K562 (cell line): ENCODE measurements at regions not wholly inside any gene's neighbourhood (a gene's known extent, or its start where the extent isn't known, plus 50 kb on each side); places are given as distances from the start of the nearest gene placed in this dataset.

Experiments
- ATAC-seq: fragments of 200-7000 bp; cut with Tn5 transposase; 3 replicates; pipeline ENCODE4 v1.9.1; 2020; ENCODE audit warnings: moderate library complexity
- BruUV-seq: library from RNA; stranded (reverse); fragments of 400-500 nt; replicated peaks from 2 replicates; lab custom pipeline; 2021; lab: Mats Ljungman, UMichigan
- CTCF ChIA-PET: fragments of 300-600 bp; formaldehyde crosslinking; extraction: SDS; loops from one replicate; lab custom pipeline; 2021; ENCODE audit warnings: low intra/inter-chr PET ratio; lab: Yijun Ruan, JAX
- POLR2A ChIA-PET: fragments of 300-600, 350-650 bp; sonication (Branson Sonifier 250); formaldehyde crosslinking; extraction: SDS; loops from one replicate; lab custom pipeline; 2021; ENCODE audit warnings: antibody characterized with exemption, inconsistent platforms; lab: Yijun Ruan, JAX
- DNase-seq, 4 experiments: peaks; one replicate each; pipeline versions ENCODE4 v3.0.0 to v3.0.0-alpha.2; 2011 to 2018; ENCODE audit warnings: low spot score in 3 of 4, mixed read lengths in 3 of 4; ENCODE audit errors: extremely low read depth in 1 of 4
- FAIRE-seq: peaks from 2 replicates; lab custom pipeline; 2011; peaks lifted over from hg19 to GRCh38; lab: Jason Lieb, UNC
- H2AFZ ChIP-seq: 2 replicates; pipeline ENCODE4 v1.6.0; 2011; ENCODE audit warnings: low read depth, low read length, control low read depth, inconsistent platforms
- H3K27ac ChIP-seq: fragments of 200-600 bp; 3 replicates; pipeline ENCODE4 v1.8.0; 2011; ENCODE audit warnings: low read depth, mild to moderate bottlenecking, control low read depth, inconsistent platforms, low read length, moderate library complexity, mixed read lengths; ENCODE audit errors: extremely low read depth
- H3K27me3 ChIP-seq, 2 experiments: fragments of 300-600 bp in 1 of 2; 2 replicates in 1 of 2; 3 replicates in 1 of 2; pipeline versions ENCODE4 v1.6.0 to v1.8.0; 2011; ENCODE audit warnings: inconsistent platforms in 2 of 2, low read length in 2 of 2, mild to moderate bottlenecking in 1 of 2, mixed read lengths in 1 of 2, moderate library complexity in 1 of 2; ENCODE audit not compliant: control insufficient read depth in 2 of 2, insufficient read depth in 2 of 2
- H3K36me3 ChIP-seq: fragments of 300-600 bp; 3 replicates; pipeline ENCODE4 v1.8.0; 2011; ENCODE audit warnings: mild to moderate bottlenecking, low read length, inconsistent platforms; ENCODE audit not compliant: control insufficient read depth, insufficient read depth
- H3K4me1 ChIP-seq, 2 experiments: fragments of 200-600 bp in 1 of 2; replicated peaks in 1 of 2; 2 replicates in 1 of 2; 3 replicates in 1 of 2; pipeline versions ENCODE4 v1.5.1 to v1.8.0; 2011; ENCODE audit warnings: inconsistent platforms in 2 of 2, low read length in 2 of 2, mild to moderate bottlenecking in 1 of 2, mixed read lengths in 1 of 2, moderate library complexity in 1 of 2; ENCODE audit not compliant: control insufficient read depth in 2 of 2, insufficient read depth in 2 of 2
- H3K4me2 ChIP-seq: 2 replicates; pipeline ENCODE4 v1.6.1; 2011; ENCODE audit warnings: low read length, control low read depth, inconsistent platforms, mixed read lengths; ENCODE audit not compliant: insufficient read depth
- H3K4me3 ChIP-seq: fragments of 200-600 bp; sonication (generic), shearing (Covaris generic); 2 replicates; pipeline ENCODE4 v1.5.1; 2016; ENCODE audit warnings: control low read depth, inconsistent platforms
- H3K79me2 ChIP-seq: fragments of 200-600 bp; 3 replicates; pipeline ENCODE4 v1.8.0; 2011; ENCODE audit warnings: low read length, inconsistent platforms; ENCODE audit not compliant: control insufficient read depth, insufficient read depth
- H3K9ac ChIP-seq, 2 experiments: 2 replicates each; pipeline versions ENCODE4 v1.6.0 to v1.6.1; 2011; ENCODE audit warnings: low read depth in 2 of 2, low read length in 2 of 2, control low read depth in 1 of 2, inconsistent platforms in 1 of 2, mild to moderate bottlenecking in 1 of 2, mixed read lengths in 1 of 2; ENCODE audit not compliant: insufficient read depth in 1 of 2
- H3K9me1 ChIP-seq: one replicate; pipeline ENCODE4 v1.6.0; 2011; ENCODE audit warnings: inconsistent platforms, mild to moderate bottlenecking, low read length, moderate library complexity; ENCODE audit not compliant: control insufficient read depth, insufficient read depth
- H3K9me3 ChIP-seq: replicated peaks from 2 replicates; pipeline ENCODE4 v1.5.1; 2011; ENCODE audit warnings: low read depth, low read length, inconsistent platforms; ENCODE audit not compliant: control insufficient read depth, insufficient read depth
- H4K20me1 ChIP-seq: replicated peaks from 2 replicates; pipeline ENCODE4 v1.6.1; 2011; ENCODE audit warnings: low read length, inconsistent platforms, mixed read lengths; ENCODE audit not compliant: control insufficient read depth, insufficient read depth
- CCAR2 ChIP-seq: fragments of 200-400 bp; formaldehyde crosslinking; IDR thresholded peaks from 2 replicates; pipeline ENCODE4 v1.6.1; 2017; ENCODE audit warnings: mild to moderate bottlenecking, low read depth, low read length
- CHD2 ChIP-seq: IDR thresholded peaks from 2 replicates; pipeline ENCODE4 v1.6.1; 2011; ENCODE audit warnings: low read depth, low read length
- CREB3L1 ChIP-seq: fragments of 450-650 bp; IDR thresholded peaks from 2 replicates; pipeline ENCODE4 v1.6.1; 2014; ENCODE audit warnings: low read depth, mild to moderate bottlenecking, moderate library complexity, borderline replicate concordance
- ELK1 ChIP-seq: sonication (generic); formaldehyde crosslinking; IDR thresholded peaks from 2 replicates; pipeline ENCODE4 v1.8.1; 2022; ENCODE audit warnings: missing genetic modification reagents
- ETV1 ChIP-seq: fragments of 450-650 bp; conservative IDR thresholded peaks from 2 replicates; pipeline ENCODE4 v1.6.1; 2016; ENCODE audit warnings: missing genetic modification characterization, control low read depth, low read depth, missing compliant biosample characterization
- EZH2 ChIP-seq: IDR thresholded peaks from 2 replicates; pipeline ENCODE4 v1.6.1; 2012; ENCODE audit warnings: low read depth, mild to moderate bottlenecking, inconsistent platforms, low read length, borderline replicate concordance
- FIP1L1 ChIP-seq: fragments of 200-400 bp; formaldehyde crosslinking; IDR thresholded peaks from 2 replicates; pipeline ENCODE4 v1.6.1; 2018; ENCODE audit warnings: mild to moderate bottlenecking, low read depth, low read length; ENCODE audit not compliant: poor library complexity, severe bottlenecking
- FOXK2 ChIP-seq, 2 experiments: fragments of 450-650 bp; IDR thresholded peaks in 1 of 2; conservative IDR thresholded peaks in 1 of 2; 2 replicates each; pipeline ENCODE4 v1.6.1; 2016; ENCODE audit warnings: low read depth in 2 of 2, mild to moderate bottlenecking in 1 of 2
- MCM2 ChIP-seq: fragments of 450-650 bp; IDR thresholded peaks from 2 replicates; pipeline ENCODE4 v1.6.1; 2017; ENCODE audit warnings: low read depth, mild to moderate bottlenecking
- NR2C2 ChIP-seq, 2 experiments: fragments of 200-800 bp in 1 of 2; sonication (Bioruptor generic) in 1 of 2; sonication (generic) in 1 of 2; formaldehyde crosslinking in 1 of 2; IDR thresholded peaks; 2 replicates each; pipeline versions ENCODE4 v1.6.1 to v1.8.0; 2016 to 2022; ENCODE audit warnings: mild to moderate bottlenecking in 1 of 2, missing compliant biosample characterization in 1 of 2, missing genetic modification characterization in 1 of 2, missing genetic modification reagents in 1 of 2
- PML ChIP-seq: IDR thresholded peaks from 2 replicates; pipeline ENCODE4 v1.6.1; 2012; ENCODE audit warnings: low read length, inconsistent platforms
- WHSC1 ChIP-seq: IDR thresholded peaks from one replicate; pipeline ENCODE4 v1.6.1; 2012; ENCODE audit warnings: low read length, control low read depth, inconsistent platforms
- ZNF280B ChIP-seq: fragments of 250-450 bp; sonication (Bioruptor Pico); IDR thresholded peaks from 2 replicates; pipeline ENCODE4 v1.5.1; 2021; ENCODE audit warnings: mild to moderate bottlenecking
- ZNF282 ChIP-seq: sonication (generic); formaldehyde crosslinking; IDR thresholded peaks from 2 replicates; pipeline ENCODE4 v1.8.1; 2023; ENCODE audit warnings: missing genetic modification reagents
- WGBS: fragments of 100-300 bp; shearing (Covaris generic); methylation state at CpG from one replicate; pipeline ENCODE4 v1.1.6; 2016; ENCODE audit warnings: low coverage, mixed read lengths; ENCODE audit not compliant: insufficient coverage; ENCODE audit errors: missing lambda C conversion rate; 5-methylcytosine and 5-hydroxymethylcytosine counted together
- in situ Hi-C: fragments of 300-500 bp; cut with MboI; formaldehyde crosslinking; loops from 4 replicates; pipeline ENCODE4 v1.15.0; 2018; ENCODE audit warnings: inconsistent platforms, mixed read lengths
- intact Hi-C: fragments of 100-400 bp; cut with micrococcal nuclease; formaldehyde crosslinking; loops from 2 replicates; pipeline ENCODE4 v1.14.2; 2022

DNA sequence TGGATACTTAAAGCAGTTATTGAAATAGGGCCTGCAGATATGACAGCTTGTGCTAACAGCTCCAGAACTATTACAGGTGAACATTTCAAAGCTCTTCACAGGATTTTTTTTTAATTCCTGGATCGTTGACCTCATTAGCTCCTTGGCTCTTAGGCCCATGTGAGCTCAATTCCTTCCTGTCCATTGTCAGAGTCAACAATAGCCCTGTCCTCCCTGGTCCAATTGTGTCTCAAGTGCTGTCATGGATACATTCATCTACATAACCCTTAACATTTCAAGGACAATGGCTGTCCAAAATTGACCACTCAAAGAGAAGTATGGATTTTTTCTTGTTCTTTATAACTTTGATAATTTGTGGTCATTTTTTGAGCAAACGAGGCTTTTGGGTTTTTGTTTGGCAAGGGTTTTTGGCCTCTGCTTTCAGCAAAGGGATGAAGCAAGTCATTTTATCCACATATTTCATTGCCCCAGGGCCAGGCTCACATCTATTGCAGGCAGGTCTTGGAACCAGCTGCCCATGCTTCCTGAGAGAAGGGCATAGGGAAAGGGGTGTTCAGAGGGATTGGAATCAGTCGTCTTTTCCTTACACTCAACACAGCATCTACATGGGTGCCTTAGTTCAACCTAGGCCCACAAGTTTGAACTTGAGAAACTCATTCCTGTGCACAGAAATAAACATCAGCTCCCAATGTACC, 282.1 kb downstream of the TPBG start (continued):
- TF ChIP-seq FIP1L1: no peak
- no peak for TF ChIP-seq FOXK2 (conservative IDR thresholded peaks at IDR 0.05 in 1 of 2, IDR thresholded peaks at IDR 0.05 in 1 of 2; ENCODE audit: low read depth in 2 of 2)
- no peak for TF ChIP-seq NR2C2 (CRISPR knock-in tag; IDR thresholded peaks at IDR 0.05)
- no peak for TF ChIP-seq NR2C2 (tag; IDR thresholded peaks at IDR 0.05)
- no peak for TF ChIP-seq MCM2
- no peak for TF ChIP-seq CCAR2

DNA sequence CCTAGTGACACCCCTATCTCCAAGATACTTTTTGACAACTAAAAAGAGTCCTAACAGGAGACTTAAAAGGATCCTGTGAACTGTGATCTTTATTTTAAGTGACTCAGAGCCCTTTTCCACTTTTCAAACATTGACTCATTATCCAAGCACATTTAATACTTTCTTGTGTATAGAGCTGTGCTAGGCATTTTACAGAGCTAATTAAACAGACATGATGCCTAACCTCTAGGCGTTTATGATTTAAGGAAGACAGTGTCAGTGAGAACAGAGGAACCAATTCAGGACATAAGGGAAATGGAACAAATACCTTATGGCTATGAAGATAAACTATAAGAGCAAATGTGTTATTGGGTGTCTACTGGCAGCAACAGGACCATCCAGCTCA, 282.6 kb downstream of the TPBG start:
- Histone ChIP-seq H3K27ac (no peak overlapping the region), H3K79me2 (no peaks in the 10 kb centered on the region), H3K27me3 (no peaks in the 10 kb centered on the region), H3K9me3 (no peaks in the 10 kb centered on the region), H3K4me3 (no peak overlapping the region), H3K36me3 (no peaks in the 10 kb centered on the region), H3K4me2 (no peak overlapping the region), H4K20me1 (no peaks in the 10 kb centered on the region), H3K9ac (no peak overlapping the region), H2AFZ (no peak overlapping the region), H3K4me1 (no peaks in the 10 kb centered on the region), H3K9me1 (no peaks in the 10 kb centered on the region)
- FAIRE-seq: no peak
- intact Hi-C loops (no loop called here), in situ Hi-C loops (no loop called here)
- DNase-seq: no peak
- ATAC-seq: no peak
- ChIA-PET POLR2A (interaction anchor here (0.9 to 1.4 kb wide), 3 partner anchors 9 to 12 kb away, joined by 3 to 4 read pairs (median 3); no protein-coding TSS in a partner anchor), CTCF (no interaction called here)
- 7% methylated on average over 1 of the region's 1 CpG for WGBS
- no TSS peak for BruUV-seq
- no peak for TF ChIP-seq ELK1 (CRISPR knock-in tag)
- TF ChIP-seq CHD2: no peak
- no peak for TF ChIP-seq PML
- no peak for TF ChIP-seq CREB3L1
- no peak for TF ChIP-seq EZH2
- TF ChIP-seq ZNF282 (CRISPR knock-in tag): no peak
- TF ChIP-seq ZNF280B: no peak
- no peak for TF ChIP-seq ETV1 (tag)
- TF ChIP-seq WHSC1: no peak
